Esophagus (tissue), 2 donors: ENCODE measurements at regions not wholly inside any gene's neighbourhood (a gene's known extent, or its start where the extent isn't known, plus 50 kb on each side); places are given as distances from the start of the nearest gene placed in this dataset.

Experiments
- H3K27ac ChIP-seq, 2 donors: one replicate each; pipeline ENCODE4 v1.5.1; 2013; ENCODE audit warnings: low read depth in 2 of 2, mild to moderate bottlenecking in 2 of 2, inconsistent platforms in 1 of 2, low read length in 1 of 2, moderate library complexity in 1 of 2
- H3K27me3 ChIP-seq, 2 donors: one replicate each; pipeline ENCODE4 v1.6.1; 2013; ENCODE audit warnings: low read length in 2 of 2, control low read depth in 1 of 2, mild to moderate bottlenecking in 1 of 2; ENCODE audit not compliant: insufficient read depth in 2 of 2, control insufficient read depth in 1 of 2
- H3K36me3 ChIP-seq, 2 donors: one replicate each; pipeline ENCODE4 v1.6.1; 2013; ENCODE audit warnings: low read length in 1 of 2; ENCODE audit not compliant: control insufficient read depth in 2 of 2, insufficient read depth in 2 of 2
- H3K4me1 ChIP-seq, 2 donors: one replicate each; pipeline ENCODE4 v1.6.1; 2013; ENCODE audit warnings: low read length in 1 of 2; ENCODE audit not compliant: control insufficient read depth in 2 of 2, insufficient read depth in 2 of 2
- H3K4me3 ChIP-seq, 2 donors: one replicate each; pipeline ENCODE4 v1.5.1; 2013; ENCODE audit warnings: low read length in 2 of 2, mild to moderate bottlenecking in 2 of 2, low read depth in 1 of 2, moderate library complexity in 1 of 2
- H3K9me3 ChIP-seq, 2 donors: one replicate each; pipeline ENCODE4 v1.6.1; 2013; ENCODE audit warnings: mild to moderate bottlenecking in 2 of 2, low read depth in 1 of 2, low read length in 1 of 2, moderate library complexity in 1 of 2; ENCODE audit not compliant: control insufficient read depth in 2 of 2, insufficient read depth in 1 of 2
- WGBS, 2 donors: extraction: QIAGEN DNeasy Blood & Tissue Kit; methylation state at CpG; one replicate each; pipeline ENCODE4 v1.1.7; 2013; 5-methylcytosine and 5-hydroxymethylcytosine counted together
- donor health status: healthy with polysubstance abuse.
- donor health status: Bipolar disorder and iron deficiency.

DNA sequence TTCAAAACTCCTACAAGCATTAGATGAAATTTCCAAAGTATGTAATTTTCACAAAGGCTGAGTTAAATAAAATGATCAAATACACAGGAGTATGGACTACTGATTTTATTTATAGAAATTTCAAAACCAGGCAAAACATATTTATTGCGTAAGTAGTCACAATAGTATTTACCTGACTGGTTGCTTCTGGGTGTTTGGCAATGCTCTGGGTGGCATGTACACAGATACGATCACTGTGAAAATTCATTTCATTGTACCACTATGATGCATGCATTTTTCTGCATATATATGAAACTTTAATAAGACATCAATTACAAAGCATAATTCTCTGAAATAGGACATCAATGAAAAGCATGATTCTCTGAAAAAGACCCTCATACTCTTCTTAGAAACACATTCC, 384.2 kb downstream of the TLL1 start:
- no peaks in the 10 kb centered on the region for H3K27me3 ChIP-seq
- no peak overlapping the region for H3K4me3 ChIP-seq
- no peaks in the 10 kb centered on the region for H3K4me1 ChIP-seq
- H3K27ac ChIP-seq, result no peak overlapping the region
- H3K36me3 ChIP-seq, result no peaks in the 10 kb centered on the region
- WGBS, 2 donors, result 83 to 88% methylated on average over 2 of the region's 2 CpGs
- H3K9me3 ChIP-seq, result no peaks in the 10 kb centered on the region

DNA sequence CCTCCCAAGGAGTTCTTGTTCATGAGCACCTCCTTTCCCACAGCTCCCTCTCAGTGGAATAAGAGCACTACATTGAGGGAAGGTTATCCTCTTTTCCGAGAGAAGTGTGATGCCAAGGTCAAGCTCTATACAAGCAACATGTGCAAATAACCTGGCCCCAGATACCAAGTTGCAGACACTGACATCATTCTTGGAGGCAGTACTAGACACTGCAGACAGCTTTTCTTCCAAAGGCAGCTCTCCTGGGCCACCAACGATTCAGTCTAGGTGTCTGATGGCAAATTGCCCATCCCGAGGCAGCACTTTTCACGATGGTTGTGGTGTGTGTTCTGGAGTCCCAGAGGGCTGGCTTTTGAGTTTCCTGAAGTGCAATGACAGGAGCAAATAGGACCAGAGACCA, 384.9 kb downstream of the TLL1 start:
- Histone ChIP-seq H3K36me3 (no peaks in the 10 kb centered on the region), H3K27me3 (no peaks in the 10 kb centered on the region), H3K27ac (no peak overlapping the region), H3K4me3 (no peak overlapping the region), H3K9me3 (no peaks in the 10 kb centered on the region), H3K4me1 (no peaks in the 10 kb centered on the region)
- 54 to 65% methylated on average over 4 of the region's 4 CpGs for WGBS, 2 donors

DNA sequence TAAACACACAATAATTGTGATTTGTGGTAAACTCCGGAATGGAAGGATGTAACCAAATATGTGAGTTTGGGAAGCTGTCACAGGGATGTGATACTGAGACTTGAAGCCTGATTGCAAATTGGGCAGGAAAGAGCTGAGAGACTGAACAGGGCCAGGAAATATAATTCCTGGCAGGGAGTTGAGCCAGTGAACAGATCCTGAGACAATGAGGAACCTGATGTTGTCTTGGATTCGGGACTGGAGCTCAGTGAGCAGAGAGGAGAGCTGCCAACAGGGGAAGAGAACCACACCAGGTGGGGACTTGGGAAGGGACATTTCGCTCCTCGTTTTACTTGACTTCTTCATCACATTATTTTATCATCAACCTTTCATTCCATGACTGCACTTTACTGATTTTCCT, 386.0 kb downstream of the TLL1 start:
- Histone ChIP-seq H3K4me1 (no peaks in the 10 kb centered on the region), H3K27ac (no peak overlapping the region), H3K9me3 (no peaks in the 10 kb centered on the region), H3K36me3 (no peaks in the 10 kb centered on the region), H3K27me3 (no peaks in the 10 kb centered on the region), H3K4me3 (no peak overlapping the region)
- 62% methylated on average over 4 of the region's 4 CpGs for WGBS, 2 donors

DNA sequence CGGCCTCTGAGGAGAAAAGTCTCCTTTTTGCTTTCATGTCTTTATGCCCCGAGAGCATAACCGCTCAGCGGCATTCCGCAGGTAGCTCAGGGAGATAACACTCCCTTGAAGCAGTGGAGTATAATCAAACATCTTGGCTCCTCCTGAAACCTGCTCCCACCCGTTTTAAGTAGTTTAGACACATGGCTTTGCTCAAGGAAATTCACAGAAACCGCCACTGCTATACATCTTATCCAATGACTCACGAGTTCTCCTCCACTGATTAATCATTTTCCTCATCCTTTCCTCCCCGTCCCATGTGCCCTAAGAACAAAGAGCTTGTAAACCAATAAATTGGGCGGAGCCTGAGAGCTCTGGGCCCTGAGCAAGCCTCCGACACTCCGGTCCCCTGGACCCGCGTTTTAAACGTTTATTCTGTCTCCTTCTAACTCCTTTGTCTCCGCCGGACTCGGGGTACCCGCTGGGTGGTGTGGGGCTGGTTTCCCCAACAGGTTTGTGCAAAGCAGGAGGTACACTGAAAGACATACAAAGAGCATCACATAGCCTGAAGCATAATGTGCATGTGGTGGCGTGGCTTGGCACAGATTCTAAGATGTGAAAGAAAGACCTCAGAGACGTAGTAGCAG, 401.2 kb downstream of the TLL1 start:
- Histone ChIP-seq H3K36me3 (no peaks in the 10 kb centered on the region), H3K27ac (no peak overlapping the region), H3K4me1 (no peaks in the 10 kb centered on the region), H3K4me3 (no peak overlapping the region), H3K27me3 (no peaks in the 10 kb centered on the region), H3K9me3 (no peaks in the 10 kb centered on the region)
- WGBS, 2 donors, result 78 to 79% methylated on average over 21 of the region's 21 CpGs

DNA sequence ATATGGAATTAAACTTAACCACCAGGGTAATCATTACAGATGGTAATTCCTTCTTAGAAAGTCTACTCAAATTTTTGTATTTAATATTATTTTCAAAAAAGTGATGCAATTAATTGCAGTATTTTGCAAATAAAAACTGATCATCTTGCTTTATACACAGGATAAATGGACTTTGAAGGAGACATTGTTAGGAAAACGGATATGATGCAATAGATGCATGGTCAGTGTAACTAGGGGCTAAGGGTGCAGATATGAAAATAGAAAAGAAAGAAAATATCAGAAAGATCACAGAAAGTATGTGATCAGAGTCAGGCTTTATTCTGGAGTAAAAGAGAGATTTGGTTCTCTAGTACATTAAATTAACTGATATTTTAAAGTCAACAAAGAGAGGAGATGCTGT, 401.7 kb downstream of the TLL1 start:
- WGBS, 2 donors, result 75 to 77% methylated on average over 1 of the region's 1 CpG
- Histone ChIP-seq H3K36me3 (no peaks in the 10 kb centered on the region), H3K27me3 (no peaks in the 10 kb centered on the region), H3K4me3 (no peak overlapping the region), H3K27ac (no peak overlapping the region), H3K9me3 (no peaks in the 10 kb centered on the region), H3K4me1 (no peaks in the 10 kb centered on the region)

DNA sequence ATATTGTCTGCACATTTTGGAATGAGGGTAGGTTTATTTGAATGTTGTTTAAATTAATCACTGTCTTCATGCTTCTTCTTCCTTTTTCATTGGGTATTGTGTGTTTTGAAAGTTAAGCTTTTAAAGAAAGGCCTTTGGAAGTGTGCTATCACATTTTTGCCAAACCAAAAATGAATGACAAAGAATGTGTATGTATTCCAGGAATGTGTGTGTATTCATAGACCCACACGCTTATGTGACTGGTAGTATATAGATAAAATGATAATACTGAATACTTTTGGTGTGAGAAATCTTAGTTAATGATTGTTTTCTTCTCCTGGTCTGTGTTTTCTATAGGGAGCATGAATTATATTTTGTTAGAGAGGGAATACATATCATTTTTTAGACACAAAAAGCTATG, 404.4 kb downstream of the TLL1 start:
- H3K27ac ChIP-seq, result no peak overlapping the region
- H3K4me3 ChIP-seq, result no peak overlapping the region
- no peaks in the 10 kb centered on the region for H3K27me3 ChIP-seq
- H3K9me3 ChIP-seq, result no peaks in the 10 kb centered on the region
- no peaks in the 10 kb centered on the region for H3K36me3 ChIP-seq
- 44% methylated on average over 1 of the region's 1 CpG for WGBS, 2 donors
- no peaks in the 10 kb centered on the region for H3K4me1 ChIP-seq

DNA sequence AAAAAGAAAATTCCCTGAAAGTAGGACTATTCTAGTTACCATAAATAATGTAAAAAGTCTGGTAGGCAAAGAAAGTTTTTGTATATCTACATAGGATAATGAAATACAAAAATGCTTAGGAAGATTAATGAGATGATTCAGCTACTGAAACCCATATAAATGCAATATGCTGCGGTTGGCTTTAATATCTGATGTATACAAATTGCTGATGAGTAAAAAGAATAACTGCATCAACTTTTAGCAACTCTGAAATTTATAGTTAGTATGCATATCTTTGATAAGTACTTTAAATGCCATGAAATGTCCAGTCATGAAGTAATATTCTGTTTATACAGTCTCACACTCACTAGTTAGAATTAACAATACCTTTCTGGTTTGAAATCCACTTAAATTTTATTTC, 404.8 kb downstream of the TLL1 start:
- no peak overlapping the region for H3K4me3 ChIP-seq
- H3K4me1 ChIP-seq, result no peaks in the 10 kb centered on the region
- H3K27ac ChIP-seq, result no peak overlapping the region
- H3K36me3 ChIP-seq, result no peaks in the 10 kb centered on the region
- H3K27me3 ChIP-seq, result no peaks in the 10 kb centered on the region
- 56 to 67% methylated on average over 1 of the region's 1 CpG for WGBS, 2 donors
- H3K9me3 ChIP-seq, result no peaks in the 10 kb centered on the region

DNA sequence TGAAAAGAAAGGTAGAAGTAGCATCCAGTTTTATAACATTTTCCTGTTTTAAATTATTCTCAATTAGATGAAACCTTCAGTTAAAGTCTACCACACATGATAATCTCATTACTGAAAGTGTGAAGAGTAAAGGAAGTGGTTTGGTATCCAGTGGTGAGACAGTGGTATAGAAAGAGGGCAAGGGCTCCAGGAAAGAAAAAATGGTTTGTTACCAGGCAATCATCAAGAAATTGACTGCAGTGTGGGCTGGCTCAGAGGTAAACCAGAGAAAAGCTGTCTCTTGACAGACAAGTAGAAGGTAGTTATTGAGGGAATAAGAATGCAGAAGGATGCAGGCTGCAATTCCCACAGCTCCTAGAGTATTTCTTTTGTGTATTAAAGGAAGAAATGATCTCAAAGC, 406.2 kb downstream of the TLL1 start:
- Histone ChIP-seq H3K4me3 (no peak overlapping the region), H3K36me3 (no peaks in the 10 kb centered on the region), H3K27me3 (no peaks in the 10 kb centered on the region), H3K9me3 (no peaks in the 10 kb centered on the region), H3K4me1 (no peaks in the 10 kb centered on the region), H3K27ac (no peak overlapping the region)

DNA sequence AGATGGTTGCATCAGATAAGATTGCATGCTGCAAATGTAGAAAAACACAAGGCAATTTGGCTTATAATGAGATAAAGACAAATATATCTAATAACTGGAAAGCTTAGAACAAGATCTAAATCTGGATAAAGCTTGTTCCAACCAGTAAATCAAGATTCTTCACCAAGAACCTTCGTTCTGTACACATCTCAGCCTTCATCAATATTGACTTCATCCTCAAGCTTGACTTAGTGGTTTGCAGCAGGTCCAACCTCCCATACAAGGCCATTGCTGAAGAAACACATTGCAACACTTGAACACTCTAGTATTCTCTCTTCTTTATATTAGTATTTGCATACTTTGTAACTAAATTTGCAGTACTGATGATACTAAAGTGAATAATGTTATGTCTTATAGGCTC, 407.6 kb downstream of the TLL1 start:
- 46 to 51% methylated on average over 1 of the region's 1 CpG for WGBS, 2 donors
- no peaks in the 10 kb centered on the region for H3K27me3 ChIP-seq
- H3K36me3 ChIP-seq, result no peaks in the 10 kb centered on the region
- H3K27ac ChIP-seq, result no peak overlapping the region
- H3K9me3 ChIP-seq, result no peaks in the 10 kb centered on the region
- H3K4me1 ChIP-seq, result no peaks in the 10 kb centered on the region
- H3K4me3 ChIP-seq, result no peak overlapping the region

DNA sequence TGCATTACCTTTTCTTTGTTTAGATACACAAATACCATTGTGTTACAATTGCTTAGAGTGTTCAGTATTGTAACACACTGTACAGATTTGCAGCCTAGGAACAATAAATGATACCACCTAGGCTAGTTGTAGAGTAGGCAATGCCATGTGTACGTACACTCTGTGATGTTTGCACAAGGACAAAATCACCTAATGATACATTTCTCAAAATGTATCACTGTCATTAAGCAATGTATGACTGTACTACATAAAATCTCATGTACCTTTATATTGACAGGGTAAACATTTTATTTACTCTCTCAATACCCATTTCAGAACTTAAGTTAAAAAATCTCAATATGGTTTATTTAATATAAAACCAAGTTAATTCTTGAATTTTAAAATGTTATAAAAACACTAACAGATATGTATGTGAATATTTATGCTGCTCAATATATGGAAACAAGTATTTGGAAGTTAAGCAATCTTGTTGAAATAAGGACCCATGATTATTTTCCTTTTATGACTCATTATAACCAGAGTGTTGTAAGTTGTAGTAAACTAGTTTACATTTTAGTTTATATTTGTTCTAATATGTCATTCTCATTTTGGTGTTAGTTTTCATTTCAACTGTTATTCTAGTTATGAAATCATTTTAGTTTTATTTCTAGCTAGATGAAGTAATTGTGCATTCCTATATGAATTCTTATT, 409.2 kb downstream of the TLL1 start:
- Histone ChIP-seq H3K9me3 (no peaks in the 10 kb centered on the region), H3K36me3 (no peaks in the 10 kb centered on the region), H3K4me3 (no peak overlapping the region), H3K4me1 (no peaks in the 10 kb centered on the region), H3K27ac (no peak overlapping the region), H3K27me3 (no peaks in the 10 kb centered on the region)
- 0% methylated on average over 1 of the region's 1 CpG for WGBS, 2 donors
